ENCODE measurements at regions not wholly inside any gene's neighbourhood (a gene's known extent, or its start where the extent isn't known, plus 50 kb on each side); places are given as distances from the start of the nearest gene placed in this dataset.

- no peak for DNase-seq (ENCODE audit: low spot score)
- 69% methylated on average over 5 of the region's 5 CpGs for whole genome bisulfite sequencing
- Histone ChIP-seq H3K27ac (ENCODE audit: low read depth in 1 of 2, low read length in 2 of 2) (no peak overlapping the region), H3K27me3 (ENCODE audit: control insufficient read depth in 4 of 4, insufficient read depth in 4 of 4, low read length in 3 of 4) (no peaks in the 10 kb centered on the region), H3K4me1 (ENCODE audit: control insufficient read depth in 4 of 4, insufficient read depth in 4 of 4, low read length in 3 of 4) (no peaks in the 10 kb centered on the region), H3K9ac (ENCODE audit: low read depth in 1 of 2, low read length in 2 of 2) (no peak overlapping the region), H3K36me3 (ENCODE audit: control insufficient read depth in 4 of 4, insufficient read depth in 3 of 4, low read depth in 1 of 4, low read length in 3 of 4) (no peaks in the 10 kb centered on the region), H3K4me3 (ENCODE audit: low read depth in 1 of 3, low read length in 3 of 3) (no peak overlapping the region), H3K9me3 (ENCODE audit: control insufficient read depth in 4 of 4, low read length in 3 of 4) (no peaks in the 10 kb centered on the region)
- no peak for TF ChIP-seq HNF4G (IDR thresholded peaks at IDR 0.05)
These were observed 631.1 kb upstream of the CPEB2 start for GRCh38 chr4:14371131-14371530.

- DNase-seq (ENCODE audit: low spot score), result no peak
- Histone ChIP-seq H3K4me3 (ENCODE audit: low read depth in 1 of 3, low read length in 3 of 3) (no peak overlapping the region), H3K36me3 (ENCODE audit: control insufficient read depth in 4 of 4, insufficient read depth in 3 of 4, low read depth in 1 of 4, low read length in 3 of 4) (no peaks in the 10 kb centered on the region), H3K9me3 (ENCODE audit: control insufficient read depth in 4 of 4, low read length in 3 of 4) (peaks cover 0 to 8% (median 3%) of the 10 kb centered on the region in 4 donors), H3K9ac (ENCODE audit: low read depth in 1 of 2, low read length in 2 of 2) (no peak overlapping the region), H3K4me1 (ENCODE audit: control insufficient read depth in 4 of 4, insufficient read depth in 4 of 4, low read length in 3 of 4) (no peaks in the 10 kb centered on the region), H3K27ac (ENCODE audit: low read depth in 1 of 2, low read length in 2 of 2) (no peak overlapping the region), H3K27me3 (ENCODE audit: control insufficient read depth in 4 of 4, insufficient read depth in 4 of 4, low read length in 3 of 4) (peaks cover 0 to 2% (median 0%) of the 10 kb centered on the region in 4 donors)
- 92% methylated on average over 5 of the region's 5 CpGs for WGBS
- TF ChIP-seq ZBTB33 (IDR thresholded peaks at IDR 0.05) (no peak), HNF4A (conservative IDR thresholded peaks at IDR 0.05) (no peak), TAF1 (conservative IDR thresholded peaks at IDR 0.05) (no peak), SP1 (IDR thresholded peaks at IDR 0.05) (no peak), FOXA1 (IDR thresholded peaks at IDR 0.05) (no peak), YY1 (IDR thresholded peaks at IDR 0.05) (no peak), ATF3 (IDR thresholded peaks at IDR 0.05) (no peak), GABPA (IDR thresholded peaks at IDR 0.05 in 1 of 2, conservative IDR thresholded peaks at IDR 0.05 in 1 of 2) (no peak), RAD21 (IDR thresholded peaks at IDR 0.05) (no peak), FOXA2 (IDR thresholded peaks at IDR 0.05) (no peak), REST (IDR thresholded peaks at IDR 0.05) (no peak)
- TF ChIP-seq, protein P1, sequence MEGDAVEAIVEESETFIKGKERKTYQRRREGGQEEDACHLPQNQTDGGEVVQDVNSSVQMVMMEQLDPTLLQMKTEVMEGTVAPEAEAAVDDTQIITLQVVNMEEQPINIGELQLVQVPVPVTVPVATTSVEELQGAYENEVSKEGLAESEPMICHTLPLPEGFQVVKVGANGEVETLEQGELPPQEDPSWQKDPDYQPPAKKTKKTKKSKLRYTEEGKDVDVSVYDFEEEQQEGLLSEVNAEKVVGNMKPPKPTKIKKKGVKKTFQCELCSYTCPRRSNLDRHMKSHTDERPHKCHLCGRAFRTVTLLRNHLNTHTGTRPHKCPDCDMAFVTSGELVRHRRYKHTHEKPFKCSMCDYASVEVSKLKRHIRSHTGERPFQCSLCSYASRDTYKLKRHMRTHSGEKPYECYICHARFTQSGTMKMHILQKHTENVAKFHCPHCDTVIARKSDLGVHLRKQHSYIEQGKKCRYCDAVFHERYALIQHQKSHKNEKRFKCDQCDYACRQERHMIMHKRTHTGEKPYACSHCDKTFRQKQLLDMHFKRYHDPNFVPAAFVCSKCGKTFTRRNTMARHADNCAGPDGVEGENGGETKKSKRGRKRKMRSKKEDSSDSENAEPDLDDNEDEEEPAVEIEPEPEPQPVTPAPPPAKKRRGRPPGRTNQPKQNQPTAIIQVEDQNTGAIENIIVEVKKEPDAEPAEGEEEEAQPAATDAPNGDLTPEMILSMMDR (IDR thresholded peaks at IDR 0.05; ENCODE audit: low read depth, low read length, missing input control), result no peak
- TF ChIP-seq, protein P2, sequence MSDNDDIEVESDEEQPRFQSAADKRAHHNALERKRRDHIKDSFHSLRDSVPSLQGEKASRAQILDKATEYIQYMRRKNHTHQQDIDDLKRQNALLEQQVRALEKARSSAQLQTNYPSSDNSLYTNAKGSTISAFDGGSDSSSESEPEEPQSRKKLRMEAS (IDR thresholded peaks at IDR 0.05), result no peak
These were observed 626.5 kb upstream of the CPEB2 start for GRCh38 chr4:14375816-14376215.

Data from liver (tissue), 8 donors.